ENCODE measurements at regions not wholly inside any gene's neighbourhood (a gene's known extent, or its start where the extent isn't known, plus 50 kb on each side); places are given as distances from the start of the nearest gene placed in this dataset.

DNA sequence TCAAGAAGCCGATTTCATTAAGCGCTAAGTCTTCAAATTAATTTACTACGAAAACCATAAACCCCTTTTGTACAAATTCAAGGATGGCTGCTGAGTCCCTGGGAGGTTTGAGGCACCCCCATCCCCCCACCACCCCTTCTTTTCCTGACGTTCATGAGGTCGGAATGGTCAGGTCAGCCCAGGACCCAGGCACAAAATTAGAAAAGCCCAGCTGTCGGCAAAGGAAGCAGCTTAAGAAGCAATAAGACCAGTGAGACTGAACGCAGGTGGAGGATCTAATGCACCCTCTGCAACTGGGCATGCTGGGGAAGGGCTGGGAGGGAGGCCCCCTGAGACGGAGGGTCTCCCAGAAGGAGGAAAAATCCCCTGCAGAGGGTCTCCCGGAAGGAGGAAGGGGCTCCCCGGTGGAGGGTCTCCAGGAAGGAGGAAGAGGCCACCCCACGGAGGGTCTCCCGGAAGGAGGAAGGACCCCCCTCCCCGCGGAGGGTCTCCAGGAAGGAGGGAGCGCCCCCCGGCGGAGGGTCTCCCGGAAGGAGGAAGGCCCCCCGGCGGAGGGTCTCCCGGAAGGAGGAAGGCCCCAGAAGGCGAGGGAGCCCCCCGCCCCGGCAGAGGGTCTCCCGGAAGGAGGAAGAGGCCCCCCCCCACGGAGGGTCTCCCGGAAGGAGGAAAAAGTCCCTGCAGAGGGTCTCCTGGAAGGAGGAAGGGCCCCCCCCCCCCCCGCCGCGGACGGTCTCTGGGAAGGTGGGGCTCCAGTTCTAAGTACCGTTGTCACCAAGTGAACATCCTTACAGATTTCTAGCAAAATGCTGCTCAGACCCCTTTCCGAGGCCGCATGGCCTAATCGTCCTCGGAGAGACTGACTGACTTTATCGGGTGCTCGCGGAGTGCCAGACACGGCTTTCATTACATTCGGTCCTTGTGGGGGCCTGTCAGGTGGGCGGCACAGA is 74.4 kb upstream of the FCN1 start:
- TF ChIP-seq, protein P1, sequence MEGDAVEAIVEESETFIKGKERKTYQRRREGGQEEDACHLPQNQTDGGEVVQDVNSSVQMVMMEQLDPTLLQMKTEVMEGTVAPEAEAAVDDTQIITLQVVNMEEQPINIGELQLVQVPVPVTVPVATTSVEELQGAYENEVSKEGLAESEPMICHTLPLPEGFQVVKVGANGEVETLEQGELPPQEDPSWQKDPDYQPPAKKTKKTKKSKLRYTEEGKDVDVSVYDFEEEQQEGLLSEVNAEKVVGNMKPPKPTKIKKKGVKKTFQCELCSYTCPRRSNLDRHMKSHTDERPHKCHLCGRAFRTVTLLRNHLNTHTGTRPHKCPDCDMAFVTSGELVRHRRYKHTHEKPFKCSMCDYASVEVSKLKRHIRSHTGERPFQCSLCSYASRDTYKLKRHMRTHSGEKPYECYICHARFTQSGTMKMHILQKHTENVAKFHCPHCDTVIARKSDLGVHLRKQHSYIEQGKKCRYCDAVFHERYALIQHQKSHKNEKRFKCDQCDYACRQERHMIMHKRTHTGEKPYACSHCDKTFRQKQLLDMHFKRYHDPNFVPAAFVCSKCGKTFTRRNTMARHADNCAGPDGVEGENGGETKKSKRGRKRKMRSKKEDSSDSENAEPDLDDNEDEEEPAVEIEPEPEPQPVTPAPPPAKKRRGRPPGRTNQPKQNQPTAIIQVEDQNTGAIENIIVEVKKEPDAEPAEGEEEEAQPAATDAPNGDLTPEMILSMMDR (IDR thresholded peaks at IDR 0.05): no peak
- TF ChIP-seq EP300 (IDR thresholded peaks at IDR 0.05) (no peak), POLR2AphosphoS5 (IDR thresholded peaks at IDR 0.05) (no peak)
